ENCODE measurements at regions not wholly inside any gene's neighbourhood (a gene's known extent, or its start where the extent isn't known, plus 50 kb on each side); places are given as distances from the start of the nearest gene placed in this dataset.

- TF ChIP-seq GATA2 (CRISPR knock-in tag; IDR thresholded peaks at IDR 0.05) (no peak), CTCF (IDR thresholded peaks at IDR 0.05) (no peak), RFX5 (IDR thresholded peaks at IDR 0.05; ENCODE audit: low read length) (no peak)
Measured at GRCh38 chr2:149679286-149679685, 91.7 kb upstream of the MMADHC start.
